ENCODE measurements at regions not wholly inside any gene's neighbourhood (a gene's known extent, or its start where the extent isn't known, plus 50 kb on each side); places are given as distances from the start of the nearest gene placed in this dataset.

DNA sequence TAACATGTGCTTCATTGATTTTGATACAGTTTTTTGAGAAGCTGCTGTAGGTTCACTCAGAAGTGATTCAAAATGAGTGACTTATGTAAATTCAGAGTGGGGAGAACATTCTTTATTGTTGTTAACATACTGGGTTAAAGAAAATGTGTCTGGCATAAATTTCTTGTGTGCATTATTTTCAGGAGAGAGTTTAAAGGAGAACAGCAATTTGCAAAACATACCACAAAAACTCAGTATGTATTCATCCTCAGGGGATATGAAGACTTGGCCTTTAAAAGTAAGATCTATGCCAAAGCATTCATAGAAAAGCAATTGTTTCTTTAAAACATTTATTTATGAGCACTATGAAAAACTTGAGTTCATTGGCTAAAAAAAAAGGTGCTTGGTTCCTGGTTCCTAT lies 1089.8 kb downstream of the ROBO2 start:
- no peaks in the 10 kb centered on the region for H3K36me3 Mint-ChIP-seq
- Histone ChIP-seq H3K27me3 (ENCODE audit: control insufficient read depth in 2 of 2, insufficient read depth in 2 of 2, low read length in 2 of 2) (no peaks in the 10 kb centered on the region), H3K4me3 (replicated peaks in 1 of 3; ENCODE audit: low read depth in 2 of 3, low read length in 3 of 3) (no peak overlapping the region), H2AFZ (ENCODE audit: insufficient read depth, low read depth, low read length, poor library complexity, severe bottlenecking) (no peak overlapping the region), H3K27ac (ENCODE audit: low read depth in 1 of 2, low read length in 2 of 2) (no peak overlapping the region), H3K9me3 (replicated peaks in 1 of 2; ENCODE audit: control insufficient read depth in 1 of 2, insufficient read depth in 1 of 2, low read length in 2 of 2) (no peaks in the 10 kb centered on the region), H3K4me1 (ENCODE audit: control insufficient read depth in 1 of 2, insufficient read depth in 2 of 2, low read length in 2 of 2) (no peaks in the 10 kb centered on the region), H3K79me2 (ENCODE audit: insufficient read depth, low read length) (no peaks in the 10 kb centered on the region), H3K36me3 (replicated peaks in 1 of 2; ENCODE audit: control insufficient read depth in 1 of 2, insufficient read depth in 2 of 2, low read length in 2 of 2) (no peaks in the 10 kb centered on the region), H3K4me2 (replicated peaks; ENCODE audit: extremely low read depth, low read length, poor library complexity, severe bottlenecking) (no peak overlapping the region), H4K20me1 (ENCODE audit: insufficient read depth, low read length) (no peaks in the 10 kb centered on the region), H3K9ac (ENCODE audit: insufficient read depth, low read length, poor library complexity, severe bottlenecking) (no peak overlapping the region)
- no peak overlapping the region for H3K4me3 Mint-ChIP-seq
- no peak overlapping the region for H3K27ac Mint-ChIP-seq
- DNase-seq = no peak
- intact Hi-C loops (cut with micrococcal nuclease) = no loop called here
- H3K9me3 Mint-ChIP-seq = peaks cover 0 to 12% (median 6%) of the 10 kb centered on the region in 7 donors
- no peaks in the 10 kb centered on the region for H3K27me3 Mint-ChIP-seq (ENCODE audit: low read depth in 3 of 3)
- H3K4me1 Mint-ChIP-seq = no peaks in the 10 kb centered on the region
- no peak for TF ChIP-seq CTCF (IDR thresholded peaks at IDR 0.05)

GRCh38 chr3:78130741-78131290 lies 1090.9 kb downstream of the ROBO2 start:
- H3K27ac Mint-ChIP-seq = no peak overlapping the region
- H3K36me3 ChIP-seq (replicated peaks in 1 of 2; ENCODE audit: control insufficient read depth in 1 of 2, insufficient read depth in 2 of 2, low read length in 2 of 2) = no peaks in the 10 kb centered on the region

More at GRCh38 chr3:78130741-78131290, 1090.9 kb downstream of the ROBO2 start:
- no peak for TF ChIP-seq CTCF (IDR thresholded peaks at IDR 0.05)
- Mint-ChIP-seq H3K27me3 (ENCODE audit: low read depth in 3 of 3) (no peaks in the 10 kb centered on the region), H3K9me3 (peaks cover 0 to 11% (median 6%) of the 10 kb centered on the region in 7 donors), H3K36me3 (no peaks in the 10 kb centered on the region), H3K4me3 (no peak overlapping the region), H3K4me1 (no peaks in the 10 kb centered on the region)
- Histone ChIP-seq H3K4me3 (replicated peaks in 1 of 3; ENCODE audit: low read depth in 2 of 3, low read length in 3 of 3) (no peak overlapping the region), H4K20me1 (ENCODE audit: insufficient read depth, low read length) (no peaks in the 10 kb centered on the region), H3K27me3 (ENCODE audit: control insufficient read depth in 2 of 2, insufficient read depth in 2 of 2, low read length in 2 of 2) (no peaks in the 10 kb centered on the region), H3K4me1 (ENCODE audit: control insufficient read depth in 1 of 2, insufficient read depth in 2 of 2, low read length in 2 of 2) (no peaks in the 10 kb centered on the region), H3K9ac (ENCODE audit: insufficient read depth, low read length, poor library complexity, severe bottlenecking) (no peak overlapping the region), H2AFZ (ENCODE audit: insufficient read depth, low read depth, low read length, poor library complexity, severe bottlenecking) (no peak overlapping the region), H3K4me2 (replicated peaks; ENCODE audit: extremely low read depth, low read length, poor library complexity, severe bottlenecking) (no peak overlapping the region), H3K79me2 (ENCODE audit: insufficient read depth, low read length) (no peaks in the 10 kb centered on the region), H3K9me3 (replicated peaks in 1 of 2; ENCODE audit: control insufficient read depth in 1 of 2, insufficient read depth in 1 of 2, low read length in 2 of 2) (no peaks in the 10 kb centered on the region), H3K27ac (ENCODE audit: low read depth in 1 of 2, low read length in 2 of 2) (no peak overlapping the region)
- intact Hi-C loops (cut with micrococcal nuclease) = no loop called here
- WGBS (ENCODE audit: insufficient coverage) = no CpG with 5 or more reads among the region's 4 CpGs
- no peak for DNase-seq

Measured in CD14-positive monocyte (primary cell).